C4-2B (cell line): ENCODE measurements at regions not wholly inside any gene's neighbourhood (a gene's known extent, or its start where the extent isn't known, plus 50 kb on each side); places are given as distances from the start of the nearest gene placed in this dataset.

Source experiments
- CTCF ChIP-seq: fragments of 450-650 bp; conservative IDR thresholded peaks from 2 replicates; pipeline ENCODE4 v1.5.1; 2017; ENCODE audit warnings: mild to moderate bottlenecking
- ZFX ChIP-seq: fragments of 450-650 bp; IDR thresholded peaks from 2 replicates; pipeline ENCODE4 v1.6.1; 2017

GRCh38 chr4:117771647-117772337, 262.5 kb upstream of the NDST3 start:
- TF ChIP-seq CTCF: no peak
- no peak for TF ChIP-seq ZFX
